Ovary (tissue), 7 donors: ENCODE measurements at regions not wholly inside any gene's neighbourhood (a gene's known extent, or its start where the extent isn't known, plus 50 kb on each side); places are given as distances from the start of the nearest gene placed in this dataset.

Experiments
- DNase-seq, 5 donors: peaks; one replicate each; pipeline ENCODE4 v3.0.0-alpha.2; 2019 to 2020
- H3K27ac ChIP-seq, 2 donors: fragments of 200-600 bp; one replicate each; pipeline versions ENCODE4 v1.5.1 to v1.8.0; 2019 to 2022
- H3K27me3 ChIP-seq: fragments of 200-600 bp; one replicate; pipeline ENCODE4 v1.8.0; 2022
- H3K36me3 ChIP-seq: fragments of 200-600 bp; sonication (generic); one replicate; pipeline ENCODE4 v1.5.1; 2019
- H3K4me1 ChIP-seq: one replicate; pipeline ENCODE4 v1.8.1; 2013; ENCODE audit warnings: mild to moderate bottlenecking, moderate library complexity; ENCODE audit not compliant: insufficient read depth
- H3K4me3 ChIP-seq: fragments of 200-600 bp; sonication (generic); one replicate; pipeline ENCODE4 v1.5.1; 2017
- H3K9me3 ChIP-seq, 2 donors: fragments of 200-600 bp in 1 of 2; sonication (generic) in 1 of 2; one replicate each; pipeline versions ENCODE4 v1.5.1 to v1.8.1; 2013 to 2019; ENCODE audit warnings: mild to moderate bottlenecking in 1 of 2, moderate library complexity in 1 of 2
- EP300 ChIP-seq: sonication (generic); formaldehyde crosslinking; IDR thresholded peaks from one replicate; pipeline ENCODE4 v1.6.1; 2017; ENCODE audit warnings: antibody characterized with exemption
- POLR2A ChIP-seq: fragments of 450-650 bp; IDR thresholded peaks from one replicate; pipeline ENCODE4 v1.6.1; 2017; ENCODE audit warnings: antibody characterized with exemption, mild to moderate bottlenecking, moderate library complexity
- WGBS, 3 donors: extraction: QIAGEN DNeasy Blood & Tissue Kit in 1 of 3; methylation state at CpG; one replicate each; pipeline versions ENCODE4 v1.1.5 to v1.1.7; 2013 to 2017; 5-methylcytosine and 5-hydroxymethylcytosine counted together
- intact Hi-C, 4 donors: fragments of 100-400 bp; cut with DNase I; formaldehyde crosslinking; loops; one replicate each; pipeline versions ENCODE4 v1.11.0 to v1.15.1; 2022 to 2023
- TF ChIP-seq, protein P1 (sequence below), 3 donors: fragments of 450-650 bp in 2 of 3; fragments of 200-600 bp in 1 of 3; IDR thresholded peaks; one replicate each; pipeline versions ENCODE4 v1.5.1 to v1.8.0; 2016 to 2022; ENCODE audit warnings: antibody characterized with exemption in 3 of 3, mild to moderate bottlenecking in 1 of 3
- donor health status: DM: no; HTN: no; CAD: no; lungs with moderate emphysema.
- donor health status: DM: no; HTN: no; CAD: no.
- donor health status: Bipolar disorder and iron deficiency.
- donor health status: DM: no; HTN: no; CAD: no.
- donor health status: DM: yes; HTN: yes; CAD: no.

DNA sequence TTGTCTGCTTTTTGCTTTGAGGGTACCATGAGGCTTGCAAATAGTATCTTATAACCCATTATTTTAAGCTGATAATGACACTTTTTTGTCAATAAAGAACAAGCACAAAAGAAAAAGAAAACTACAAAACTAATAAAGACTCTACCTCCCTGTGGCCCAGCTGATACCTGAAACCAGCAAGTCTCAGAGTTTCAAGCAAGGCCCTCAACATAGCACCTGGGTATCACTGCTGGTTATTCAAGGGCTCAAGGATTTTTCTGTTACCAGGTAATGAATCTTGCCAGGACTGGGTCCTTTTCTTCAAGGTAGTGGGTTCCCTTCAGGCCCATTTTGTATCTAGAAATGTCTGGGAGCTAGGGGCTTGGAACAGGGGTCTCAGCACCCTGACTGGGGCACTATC is 281.6 kb upstream of the C11orf87 start:
- Histone ChIP-seq H3K9me3 (no peaks in the 10 kb centered on the region), H3K27ac (no peak overlapping the region), H3K36me3 (no peaks in the 10 kb centered on the region), H3K4me3 (no peak overlapping the region), H3K27me3 (no peaks in the 10 kb centered on the region), H3K4me1 (no peaks in the 10 kb centered on the region)
- no peak for TF ChIP-seq EP300
- intact Hi-C loops, result no loop called here
- no peak for DNase-seq

DNA sequence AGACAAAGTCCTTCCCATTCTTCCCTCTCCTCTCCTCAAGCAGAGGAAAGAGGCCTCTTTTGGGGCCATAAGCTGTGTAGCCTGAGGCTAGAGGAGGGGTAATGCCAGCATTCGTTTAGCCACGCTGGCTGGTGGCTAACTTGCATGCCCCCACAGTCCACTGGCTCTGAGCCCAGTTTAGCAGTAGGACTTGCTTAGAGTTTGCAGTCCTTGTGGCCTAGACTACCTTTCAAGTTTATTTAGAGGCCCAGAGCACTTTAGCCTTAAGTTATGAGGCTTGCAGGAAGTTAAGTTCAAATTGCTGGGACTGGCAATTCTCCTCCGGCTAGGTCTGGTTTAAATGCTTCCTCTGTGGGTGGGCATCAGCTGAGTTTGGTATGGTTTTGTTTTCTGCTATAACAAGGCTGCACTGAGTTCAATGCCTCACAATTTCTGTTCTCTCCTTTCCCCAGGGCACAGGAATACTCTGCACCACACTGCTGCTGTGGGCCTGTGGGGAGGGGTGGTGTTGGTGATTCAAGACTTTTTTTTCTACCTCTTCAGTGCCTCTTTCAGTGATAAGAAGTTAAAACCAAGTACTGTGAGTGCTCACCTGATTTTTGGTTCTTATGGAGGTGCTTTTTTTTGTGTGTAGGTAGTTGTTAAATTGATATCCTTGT is 281.0 kb upstream of the C11orf87 start:
- H3K36me3 ChIP-seq, result no peaks in the 10 kb centered on the region
- TF ChIP-seq, protein P1, sequence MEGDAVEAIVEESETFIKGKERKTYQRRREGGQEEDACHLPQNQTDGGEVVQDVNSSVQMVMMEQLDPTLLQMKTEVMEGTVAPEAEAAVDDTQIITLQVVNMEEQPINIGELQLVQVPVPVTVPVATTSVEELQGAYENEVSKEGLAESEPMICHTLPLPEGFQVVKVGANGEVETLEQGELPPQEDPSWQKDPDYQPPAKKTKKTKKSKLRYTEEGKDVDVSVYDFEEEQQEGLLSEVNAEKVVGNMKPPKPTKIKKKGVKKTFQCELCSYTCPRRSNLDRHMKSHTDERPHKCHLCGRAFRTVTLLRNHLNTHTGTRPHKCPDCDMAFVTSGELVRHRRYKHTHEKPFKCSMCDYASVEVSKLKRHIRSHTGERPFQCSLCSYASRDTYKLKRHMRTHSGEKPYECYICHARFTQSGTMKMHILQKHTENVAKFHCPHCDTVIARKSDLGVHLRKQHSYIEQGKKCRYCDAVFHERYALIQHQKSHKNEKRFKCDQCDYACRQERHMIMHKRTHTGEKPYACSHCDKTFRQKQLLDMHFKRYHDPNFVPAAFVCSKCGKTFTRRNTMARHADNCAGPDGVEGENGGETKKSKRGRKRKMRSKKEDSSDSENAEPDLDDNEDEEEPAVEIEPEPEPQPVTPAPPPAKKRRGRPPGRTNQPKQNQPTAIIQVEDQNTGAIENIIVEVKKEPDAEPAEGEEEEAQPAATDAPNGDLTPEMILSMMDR (IDR thresholded peaks at IDR 0.05), result no peak
- no peak for TF ChIP-seq POLR2A
- TF ChIP-seq EP300, result no peak
- intact Hi-C loops, result no loop called here
- no peaks in the 10 kb centered on the region for H3K9me3 ChIP-seq
- no peak overlapping the region for H3K4me3 ChIP-seq
- no peaks in the 10 kb centered on the region for H3K27me3 ChIP-seq
- no peak for DNase-seq
- WGBS, 3 donors, result 69 to 92% (median 79%) methylated on average over 3 of the region's 3 CpGs
- no peaks in the 10 kb centered on the region for H3K4me1 ChIP-seq
- H3K27ac ChIP-seq, result no peak overlapping the region

DNA sequence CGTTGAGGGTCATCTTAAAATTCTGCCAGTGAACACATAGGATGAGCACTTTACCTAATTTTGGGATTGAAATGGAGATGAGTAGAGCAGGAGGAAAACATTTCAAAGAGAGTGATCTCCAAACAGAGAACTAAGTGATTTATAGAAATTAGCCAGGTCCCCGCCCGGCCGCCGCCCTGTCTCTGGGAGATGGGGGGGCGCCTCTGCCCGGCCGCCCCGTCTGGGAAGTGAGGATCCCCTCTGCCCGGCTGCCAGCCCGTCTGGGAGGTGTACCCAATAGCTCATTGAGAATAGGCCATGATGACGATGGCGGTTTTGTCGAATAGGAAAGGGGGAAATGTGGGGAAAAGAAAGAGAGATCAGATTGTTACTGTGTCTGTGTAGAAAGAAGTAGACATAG is 276.7 kb upstream of the C11orf87 start:
- Histone ChIP-seq H3K36me3 (no peaks in the 10 kb centered on the region), H3K4me3 (no peak overlapping the region), H3K27me3 (no peaks in the 10 kb centered on the region), H3K27ac (no peak overlapping the region), H3K4me1 (no peaks in the 10 kb centered on the region), H3K9me3 (no peaks in the 10 kb centered on the region)
- intact Hi-C loops, result no loop called here
- no peak for TF ChIP-seq POLR2A
- TF ChIP-seq, protein P1 (IDR thresholded peaks at IDR 0.05), result no peak
- TF ChIP-seq EP300, result no peak
- 91% methylated on average over 14 of the region's 14 CpGs for WGBS, 3 donors
- DNase-seq, result no peak

DNA sequence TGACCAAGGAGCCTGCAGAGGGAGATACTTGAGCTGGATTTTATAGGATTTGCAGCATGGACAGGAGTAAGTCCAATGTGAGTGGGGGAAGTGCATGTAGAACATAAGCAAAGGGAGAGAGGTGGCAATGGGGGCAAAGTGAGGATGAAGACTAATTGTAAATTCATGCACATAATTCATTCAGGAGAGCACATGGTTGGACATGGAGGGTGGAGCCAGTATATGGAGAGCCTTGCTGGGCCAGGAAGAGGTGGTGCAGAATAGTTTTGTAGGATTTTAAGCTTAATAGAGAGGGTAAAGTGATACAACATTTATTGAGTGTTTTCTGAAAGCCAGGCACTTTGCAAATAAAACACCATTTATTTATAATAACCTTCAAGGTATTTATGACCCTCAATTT is 274.3 kb upstream of the C11orf87 start:
- Histone ChIP-seq H3K4me1 (no peaks in the 10 kb centered on the region), H3K9me3 (no peaks in the 10 kb centered on the region), H3K27me3 (no peaks in the 10 kb centered on the region), H3K4me3 (no peak overlapping the region), H3K36me3 (no peaks in the 10 kb centered on the region), H3K27ac (no peak overlapping the region)
- TF ChIP-seq, protein P1 (IDR thresholded peaks at IDR 0.05), result no peak
- no peak for TF ChIP-seq EP300
- TF ChIP-seq POLR2A, result no peak
- no peak for DNase-seq
- intact Hi-C loops, result no loop called here

DNA sequence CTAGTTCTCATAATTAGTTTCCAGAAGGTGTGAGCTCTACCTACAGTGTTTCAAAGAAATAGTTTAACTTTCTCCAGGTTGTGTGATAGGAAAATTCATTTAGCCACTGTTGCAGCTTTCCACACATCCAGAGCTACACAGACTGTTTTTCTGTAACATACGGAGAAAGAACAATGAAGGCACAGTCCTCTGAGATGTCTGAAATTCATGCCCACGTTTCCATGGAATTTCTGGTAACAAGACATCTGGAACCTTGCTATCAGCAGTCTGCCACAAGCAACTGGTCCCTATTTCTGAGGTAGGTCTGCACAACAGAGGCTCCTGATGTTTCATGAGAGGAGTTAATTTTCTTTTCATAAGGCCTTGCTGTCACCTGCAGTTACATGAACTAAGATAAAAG is 273.3 kb upstream of the C11orf87 start:
- DNase-seq, result no peak
- Histone ChIP-seq H3K27me3 (no peaks in the 10 kb centered on the region), H3K4me3 (no peak overlapping the region), H3K9me3 (no peaks in the 10 kb centered on the region), H3K36me3 (no peaks in the 10 kb centered on the region), H3K4me1 (no peaks in the 10 kb centered on the region), H3K27ac (no peak overlapping the region)
- WGBS, 3 donors, result 31 to 46% (median 40%) methylated on average over 2 of the region's 2 CpGs
- no peak for TF ChIP-seq EP300
- TF ChIP-seq, protein P1 (IDR thresholded peaks at IDR 0.05), result no peak
- no peak for TF ChIP-seq POLR2A
- intact Hi-C loops, result no loop called here
